ENCODE measurements at regions not wholly inside any gene's neighbourhood (a gene's known extent, or its start where the extent isn't known, plus 50 kb on each side); places are given as distances from the start of the nearest gene placed in this dataset.

- no peak for TF ChIP-seq HDGF (IDR thresholded peaks at IDR 0.05; ENCODE audit: borderline replicate concordance)
- TF ChIP-seq SUZ12 (IDR thresholded peaks at IDR 0.05): no peak
Measured at GRCh38 chr5:98333921-98334320, 439.5 kb upstream of the RGMB start.
